Endothelial cell (in vitro differentiated cells): ENCODE measurements at regions not wholly inside any gene's neighbourhood (a gene's known extent, or its start where the extent isn't known, plus 50 kb on each side); places are given as distances from the start of the nearest gene placed in this dataset.
"Not testable (repeated sequence)": the region's sequence is repeated elsewhere in the genome, so short reads cannot be mapped to it uniquely, and the experiment has no call there.

ENCODE experiments used
- DNase-seq: peaks from one replicate; pipeline ENCODE4 v3.0.0; 2021; ENCODE audit warnings: low spot score
- H3K27ac Mint-ChIP-seq: one replicate; pipeline ENCODE4 v1.8.0; 2021; ENCODE audit warnings: mixed read lengths, inconsistent platforms; ENCODE audit not compliant: unreplicated experiment
- H3K27me3 Mint-ChIP-seq: one replicate; pipeline ENCODE4 v1.8.0; 2021; ENCODE audit warnings: mild to moderate bottlenecking, moderate library complexity, mixed read lengths, inconsistent platforms; ENCODE audit not compliant: unreplicated experiment
- H3K36me3 Mint-ChIP-seq: one replicate; pipeline ENCODE4 v1.8.0; 2021; ENCODE audit warnings: mild to moderate bottlenecking, low read depth, mixed read lengths, inconsistent platforms; ENCODE audit not compliant: unreplicated experiment
- H3K4me1 Mint-ChIP-seq: one replicate; pipeline ENCODE4 v1.8.0; 2021; ENCODE audit warnings: mild to moderate bottlenecking, mixed read lengths, inconsistent platforms; ENCODE audit not compliant: unreplicated experiment
- H3K4me3 Mint-ChIP-seq: one replicate; pipeline ENCODE4 v1.8.0; 2021; ENCODE audit warnings: mild to moderate bottlenecking, mixed read lengths, inconsistent platforms; ENCODE audit not compliant: unreplicated experiment
- H3K9me3 Mint-ChIP-seq: one replicate; pipeline ENCODE4 v1.8.0; 2021; ENCODE audit warnings: mixed read lengths, inconsistent platforms; ENCODE audit not compliant: unreplicated experiment
- TF ChIP-seq, protein P1 (sequence below): fragments of 200-600 bp; sonication (generic); IDR thresholded peaks from one replicate; pipeline ENCODE4 v1.5.0; 2021; ENCODE audit warnings: antibody characterized with exemption; ENCODE audit not compliant: unreplicated experiment

DNA sequence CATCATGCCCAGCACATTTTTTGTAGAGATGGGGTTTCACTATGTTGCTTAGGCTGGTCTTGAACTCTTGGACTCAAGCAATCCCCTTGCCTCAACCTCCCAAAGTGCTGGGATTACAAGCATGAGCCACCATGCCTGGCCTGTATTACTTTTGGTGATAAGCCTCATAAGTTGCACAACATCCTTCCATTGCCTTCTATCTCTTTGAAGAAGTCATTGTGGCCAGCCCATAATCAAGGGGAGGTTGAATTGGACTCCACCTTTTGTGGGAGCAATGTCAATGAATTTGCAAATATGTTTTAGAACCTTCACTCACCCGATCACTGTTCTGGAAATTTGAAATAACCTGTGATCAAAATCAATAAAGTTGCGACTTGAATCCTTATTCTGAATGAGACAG lies 104.3 kb upstream of the CLINT1 start:
- TF ChIP-seq, protein P1, sequence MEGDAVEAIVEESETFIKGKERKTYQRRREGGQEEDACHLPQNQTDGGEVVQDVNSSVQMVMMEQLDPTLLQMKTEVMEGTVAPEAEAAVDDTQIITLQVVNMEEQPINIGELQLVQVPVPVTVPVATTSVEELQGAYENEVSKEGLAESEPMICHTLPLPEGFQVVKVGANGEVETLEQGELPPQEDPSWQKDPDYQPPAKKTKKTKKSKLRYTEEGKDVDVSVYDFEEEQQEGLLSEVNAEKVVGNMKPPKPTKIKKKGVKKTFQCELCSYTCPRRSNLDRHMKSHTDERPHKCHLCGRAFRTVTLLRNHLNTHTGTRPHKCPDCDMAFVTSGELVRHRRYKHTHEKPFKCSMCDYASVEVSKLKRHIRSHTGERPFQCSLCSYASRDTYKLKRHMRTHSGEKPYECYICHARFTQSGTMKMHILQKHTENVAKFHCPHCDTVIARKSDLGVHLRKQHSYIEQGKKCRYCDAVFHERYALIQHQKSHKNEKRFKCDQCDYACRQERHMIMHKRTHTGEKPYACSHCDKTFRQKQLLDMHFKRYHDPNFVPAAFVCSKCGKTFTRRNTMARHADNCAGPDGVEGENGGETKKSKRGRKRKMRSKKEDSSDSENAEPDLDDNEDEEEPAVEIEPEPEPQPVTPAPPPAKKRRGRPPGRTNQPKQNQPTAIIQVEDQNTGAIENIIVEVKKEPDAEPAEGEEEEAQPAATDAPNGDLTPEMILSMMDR = no peak
- Mint-ChIP-seq H3K27me3 (no peaks in the 10 kb centered on the region), H3K27ac (no peak overlapping the region), H3K9me3 (no peaks in the 10 kb centered on the region), H3K36me3 (no peaks in the 10 kb centered on the region), H3K4me3 (no peak overlapping the region), H3K4me1 (no peaks in the 10 kb centered on the region)
- DNase-seq = no peak

DNA sequence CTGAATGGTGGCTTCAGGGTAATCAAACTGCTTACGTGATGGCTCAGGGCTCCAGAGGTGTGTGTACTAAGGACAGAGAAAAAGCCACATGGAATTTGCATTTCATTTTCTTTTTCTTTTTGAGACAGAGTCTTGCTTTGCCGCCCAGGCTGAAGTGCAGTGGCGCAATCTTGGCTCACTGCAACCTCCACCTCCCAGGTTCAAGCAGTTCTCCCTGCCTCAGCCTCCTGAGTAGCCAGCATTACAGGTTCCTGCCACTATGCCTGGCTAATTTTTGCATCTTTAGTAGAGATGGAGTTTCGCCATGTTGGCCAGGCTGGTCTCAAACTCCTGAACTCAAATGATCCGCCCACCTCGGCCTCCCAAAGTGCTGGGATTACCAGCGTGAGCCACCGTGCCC lies 103.7 kb upstream of the CLINT1 start:
- not testable (repeated sequence) for DNase-seq, H3K27me3 Mint-ChIP-seq, H3K4me3 Mint-ChIP-seq

DNA sequence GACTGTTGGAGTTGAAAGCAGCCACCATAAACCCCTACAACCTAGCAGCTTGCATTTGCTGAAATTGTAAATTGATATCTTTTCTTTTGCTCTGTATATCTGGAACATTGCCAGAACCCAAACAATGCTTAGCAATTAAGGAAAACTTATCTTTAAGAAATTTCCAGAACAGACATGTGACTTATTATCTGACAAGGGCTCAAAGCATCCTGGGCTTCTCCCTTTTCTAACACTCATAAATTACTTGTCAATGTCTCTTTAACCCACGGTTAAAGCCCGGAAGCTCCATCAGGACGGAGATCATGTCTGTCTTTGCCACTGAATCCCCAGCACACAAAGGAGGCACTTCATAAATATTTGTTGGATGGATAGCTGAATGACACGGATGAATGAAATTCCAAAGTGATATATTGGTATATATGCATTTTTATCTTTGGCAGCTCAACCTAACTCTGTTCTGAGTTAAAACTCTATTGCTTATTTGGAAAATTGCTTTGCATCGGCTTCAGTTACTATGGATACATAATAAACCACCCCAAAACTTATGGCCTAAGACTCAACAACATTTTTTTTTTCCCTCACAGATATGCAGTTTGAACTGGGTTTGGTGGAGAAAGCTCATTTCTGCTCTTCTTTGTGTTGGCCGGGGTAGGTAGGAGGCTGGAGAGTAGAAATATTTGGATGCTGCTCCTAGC lies 103.1 kb upstream of the CLINT1 start:
- Mint-ChIP-seq H3K4me1 (no peaks in the 10 kb centered on the region), H3K27me3 (no peaks in the 10 kb centered on the region), H3K27ac (no peak overlapping the region), H3K36me3 (no peaks in the 10 kb centered on the region), H3K4me3 (no peak overlapping the region), H3K9me3 (no peaks in the 10 kb centered on the region)
- no peak for DNase-seq
- TF ChIP-seq, protein P1 = no peak

More for the DNA sequence above, 103.7 kb upstream of the CLINT1 start:
- not testable (repeated sequence) for H3K4me1 Mint-ChIP-seq, H3K27ac Mint-ChIP-seq, H3K36me3 Mint-ChIP-seq, H3K9me3 Mint-ChIP-seq

DNA sequence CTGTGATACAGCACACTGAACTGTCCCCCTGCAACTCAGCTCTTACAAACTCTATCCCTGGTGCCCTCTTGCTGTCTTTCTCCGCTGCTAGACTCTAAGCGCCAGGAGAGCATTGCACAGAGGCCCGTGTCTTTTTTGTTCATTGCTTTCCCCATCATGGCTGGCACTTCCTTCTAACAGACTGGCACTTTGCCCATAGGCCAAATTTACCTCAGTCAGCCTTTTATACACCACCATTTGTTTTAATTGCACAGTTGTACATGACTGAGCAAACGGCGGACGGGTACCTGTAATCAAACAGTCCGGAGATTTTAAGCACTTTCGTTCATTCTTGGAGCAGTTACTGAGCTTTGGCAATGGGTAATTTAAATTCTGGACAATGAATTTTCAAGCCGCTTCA lies 102.2 kb upstream of the CLINT1 start:
- H3K36me3 Mint-ChIP-seq = no peaks in the 10 kb centered on the region
- H3K27ac Mint-ChIP-seq = no peak overlapping the region

DNA sequence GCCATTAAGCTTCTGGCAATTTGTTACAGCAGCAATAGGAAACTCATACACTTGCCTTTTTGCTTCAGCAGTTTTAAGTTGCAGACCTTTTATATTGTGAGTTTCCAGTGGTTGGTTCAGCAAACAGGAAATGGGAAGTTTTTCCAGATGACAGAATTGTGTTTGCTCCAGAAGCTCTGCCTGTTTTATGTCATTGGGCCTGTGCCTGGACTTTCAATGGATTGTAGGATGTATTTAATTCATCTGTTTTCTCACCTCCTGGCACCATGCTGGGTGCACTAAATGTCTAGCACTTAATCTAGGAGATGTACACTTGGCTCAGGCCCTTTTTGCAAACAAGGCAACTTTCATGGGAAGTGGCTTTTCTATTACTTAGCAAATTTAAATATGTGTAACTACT lies 100.4 kb upstream of the CLINT1 start:
- H3K36me3 Mint-ChIP-seq = no peaks in the 10 kb centered on the region
- TF ChIP-seq, protein P1 = no peak
- no peaks in the 10 kb centered on the region for H3K4me1 Mint-ChIP-seq
- no peaks in the 10 kb centered on the region for H3K9me3 Mint-ChIP-seq
- no peak overlapping the region for H3K27ac Mint-ChIP-seq
- H3K27me3 Mint-ChIP-seq = peaks cover 1% of the 10 kb centered on the region
- DNase-seq = no peak
- H3K4me3 Mint-ChIP-seq = no peak overlapping the region

More for the DNA sequence above, 102.2 kb upstream of the CLINT1 start:
- TF ChIP-seq, protein P1 = no peak
- Mint-ChIP-seq H3K4me1 (no peaks in the 10 kb centered on the region), H3K9me3 (no peaks in the 10 kb centered on the region), H3K27me3 (no peaks in the 10 kb centered on the region), H3K4me3 (no peak overlapping the region)
- DNase-seq = no peak
